DMS153 treated with DMSO at 0.1 percent for 48 hours (cell line): ENCODE measurements at regions not wholly inside any gene's neighbourhood (a gene's known extent, or its start where the extent isn't known, plus 50 kb on each side); places are given as distances from the start of the nearest gene placed in this dataset.
A peak's percentile ranks its signal among the peaks of the same experiment; 100 is the strongest.

Source experiments
- DNase-seq: peaks from one replicate; lab custom pipeline; 2025; ENCODE audit not compliant: unreplicated experiment; lab: John Stamatoyannopoulos, UW

GRCh38 chr9:106683454-106683853, 179.5 kb upstream of the ZNF462 start:
- no peak for DNase-seq

GRCh38 chr9:106684940-106685695, 177.8 kb upstream of the ZNF462 start:
- DNase-seq = no peak

- no peak for DNase-seq
Observed at GRCh38 chr9:106689089-106689488, 173.9 kb upstream of the ZNF462 start.

GRCh38 chr9:106691627-106692026, 171.3 kb upstream of the ZNF462 start:
- no peak for DNase-seq

- DNase-seq = no peak
Observed at GRCh38 chr9:106693558-106693957, 169.4 kb upstream of the ZNF462 start.

GRCh38 chr9:106696804-106697203, 166.2 kb upstream of the ZNF462 start:
- no peak for DNase-seq

- no peak for DNase-seq
Observed at GRCh38 chr9:106697390-106697749, 165.6 kb upstream of the ZNF462 start.

GRCh38 chr9:106697750-106698502, 165.0 kb upstream of the ZNF462 start:
- peak; percentile 80 for DNase-seq

- no peak for DNase-seq
Observed at GRCh38 chr9:106700676-106701075, 162.3 kb upstream of the ZNF462 start.

- no peak for DNase-seq
Observed at GRCh38 chr9:106701611-106702010, 161.4 kb upstream of the ZNF462 start.

- no peak for DNase-seq
Observed at GRCh38 chr9:106704056-106704615, 158.8 kb upstream of the ZNF462 start.

- DNase-seq = no peak
Observed at GRCh38 chr9:106707291-106707690, 155.7 kb upstream of the ZNF462 start.

GRCh38 chr9:106707738-106708474, 155.1 kb upstream of the ZNF462 start:
- DNase-seq = no peak

GRCh38 chr9:106708475-106709146, 154.4 kb upstream of the ZNF462 start:
- no peak for DNase-seq

GRCh38 chr9:106712279-106712678, 150.7 kb upstream of the ZNF462 start:
- no peak for DNase-seq

- no peak for DNase-seq
Observed at GRCh38 chr9:106713206-106713605, 149.8 kb upstream of the ZNF462 start.

GRCh38 chr9:106716820-106717219, 146.1 kb upstream of the ZNF462 start:
- DNase-seq = no peak

- no peak for DNase-seq
Observed at GRCh38 chr9:106717686-106718085, 145.3 kb upstream of the ZNF462 start.

GRCh38 chr9:106718936-106719335, 144.0 kb upstream of the ZNF462 start:
- DNase-seq = no peak

GRCh38 chr9:106722051-106722753, 140.8 kb upstream of the ZNF462 start:
- DNase-seq = no peak
